CD4-positive, alpha-beta T cell treated with Interleukin-12 subunit alpha and Interleukin-12 subunit beta, for 1 hour (primary cell): ENCODE measurements at regions not wholly inside any gene's neighbourhood (a gene's known extent, or its start where the extent isn't known, plus 50 kb on each side); places are given as distances from the start of the nearest gene placed in this dataset.
"Not testable (repeated sequence)": the region's sequence is repeated elsewhere in the genome, so short reads cannot be mapped to it uniquely, and the experiment has no call there.

Source experiments
- DNase-seq: peaks from one replicate; pipeline ENCODE4 v3.0.0-alpha.2; 2020

- peak; percentile 56 for DNase-seq
Observed at GRCh38 chr2:224650815-224651439, 65.2 kb downstream of the CCDC195 start.

GRCh38 chr2:224647684-224648083 lies 62.5 kb upstream of the CUL3 start:
- not testable (repeated sequence) for DNase-seq

GRCh38 chr2:224646242-224646846 lies 61.2 kb upstream of the CUL3 start:
- peak; percentile 22 for DNase-seq

GRCh38 chr2:224645722-224646121 lies 60.6 kb upstream of the CUL3 start:
- no peak for DNase-seq

GRCh38 chr2:224640679-224641078 lies 55.5 kb upstream of the CUL3 start:
- DNase-seq, result no peak

GRCh38 chr2:224638301-224638823 lies 53.2 kb upstream of the CUL3 start:
- DNase-seq, result peak; percentile 6
